GM23248 (cell line): ENCODE measurements at regions not wholly inside any gene's neighbourhood (a gene's known extent, or its start where the extent isn't known, plus 50 kb on each side); places are given as distances from the start of the nearest gene placed in this dataset.

Source experiments
- DNase-seq: peaks from one replicate; pipeline ENCODE4 v3.0.0-alpha.2; 2015
- H2AFZ ChIP-seq: fragments of 200-600 bp; sonication (generic); 2 replicates; pipeline ENCODE4 v1.6.1; 2016; ENCODE audit warnings: antibody characterized with exemption
- H3F3A ChIP-seq: fragments of 200-600 bp; sonication (generic); 2 replicates; pipeline ENCODE4 v1.6.1; 2016; ENCODE audit warnings: mild to moderate bottlenecking, antibody characterized with exemption, mixed run types; ENCODE audit not compliant: insufficient read depth
- H3K27ac ChIP-seq: fragments of 200-600 bp; sonication (generic); 2 replicates; pipeline ENCODE4 v1.5.1; 2016; ENCODE audit warnings: mild to moderate bottlenecking
- H3K27me3 ChIP-seq: fragments of 200-600 bp; sonication (generic); replicated peaks from 2 replicates; pipeline ENCODE4 v1.6.1; 2016; ENCODE audit warnings: mild to moderate bottlenecking; ENCODE audit not compliant: insufficient read depth
- H3K36me3 ChIP-seq: fragments of 200-600 bp; sonication (generic); 2 replicates; pipeline ENCODE4 v1.6.1; 2016; ENCODE audit warnings: low read depth, mild to moderate bottlenecking
- H3K4me1 ChIP-seq: fragments of 200-600 bp; sonication (generic); 2 replicates; pipeline ENCODE4 v1.6.1; 2016; ENCODE audit warnings: mild to moderate bottlenecking; ENCODE audit not compliant: insufficient read depth
- H3K4me2 ChIP-seq: fragments of 200-600 bp; sonication (generic); one replicate; pipeline ENCODE4 v1.6.1; 2016; ENCODE audit warnings: mild to moderate bottlenecking; ENCODE audit not compliant: unreplicated experiment
- H3K4me3 ChIP-seq: fragments of 200-600 bp; sonication (generic); 2 replicates; pipeline ENCODE4 v1.5.1; 2016; ENCODE audit warnings: mild to moderate bottlenecking
- H3K79me2 ChIP-seq: fragments of 200-600 bp; sonication (generic); 2 replicates; pipeline ENCODE4 v1.6.1; 2016; ENCODE audit warnings: mild to moderate bottlenecking; ENCODE audit not compliant: insufficient read depth
- H3K9ac ChIP-seq: fragments of 200-600 bp; sonication (generic); 2 replicates; pipeline ENCODE4 v1.6.1; 2016; ENCODE audit warnings: mild to moderate bottlenecking
- H3K9me2 ChIP-seq: fragments of 200-600 bp; sonication (generic); 2 replicates; pipeline ENCODE4 v1.6.1; 2016; ENCODE audit warnings: mixed run types, mild to moderate bottlenecking, moderate library complexity; ENCODE audit not compliant: insufficient read depth
- H3K9me3 ChIP-seq: fragments of 200-600 bp; sonication (generic); one replicate; pipeline ENCODE4 v1.6.1; 2017; ENCODE audit warnings: low read depth
- H4K20me1 ChIP-seq: fragments of 200-600 bp; sonication (generic); 2 replicates; pipeline ENCODE4 v1.6.0; 2016; ENCODE audit not compliant: insufficient read depth
- EZH2 ChIP-seq: fragments of 200-600 bp; sonication (generic); IDR thresholded peaks from 2 replicates; pipeline ENCODE4 v1.6.1; 2018; ENCODE audit warnings: antibody characterized with exemption, mild to moderate bottlenecking; ENCODE audit not compliant: insufficient read depth, poor library complexity, severe bottlenecking
- EZH2phosphoT487 ChIP-seq: fragments of 200-600 bp; sonication (generic); IDR thresholded peaks from 2 replicates; pipeline ENCODE4 v1.6.1; 2018; ENCODE audit warnings: antibody characterized with exemption, moderate library complexity, mild to moderate bottlenecking, low read depth; ENCODE audit not compliant: insufficient read depth
- WGBS, 2 experiments: methylation state at CpG; one replicate each; pipeline ENCODE4 v1.1.6; 2015 to 2017; ENCODE audit warnings: low lambda C conversion rate in 2 of 2, low coverage in 1 of 2; ENCODE audit errors: missing lambda C conversion rate in 2 of 2; 5-methylcytosine and 5-hydroxymethylcytosine counted together
- in situ Hi-C: fragments of 300-500 bp; cut with MboI; formaldehyde crosslinking; loops from 2 replicates; pipeline ENCODE4 v1.15.0; 2020

DNA sequence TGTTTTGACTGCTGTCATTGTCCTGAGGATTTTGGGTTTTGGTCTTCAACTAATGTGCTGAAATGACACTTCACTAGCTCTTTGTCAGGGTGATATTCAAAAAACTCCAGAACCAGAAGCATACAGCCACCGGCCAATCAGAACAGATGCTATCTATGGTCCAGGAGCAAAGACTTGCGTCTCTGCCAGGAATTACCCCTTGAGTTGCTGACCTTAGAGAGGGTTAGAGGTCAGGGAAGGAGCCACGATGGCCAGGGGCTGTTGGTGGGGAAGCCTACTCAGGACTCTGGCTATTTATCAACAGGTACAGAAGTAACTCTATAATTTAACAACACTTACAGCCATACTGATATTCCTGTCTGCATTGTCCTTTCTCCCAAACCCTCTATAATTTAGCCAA lies 356.8 kb downstream of the EFNA5 start:
- H3K9me2 ChIP-seq = no peaks in the 10 kb centered on the region
- no peak overlapping the region for H3K4me3 ChIP-seq
- no peak overlapping the region for H3K4me2 ChIP-seq
- no peaks in the 10 kb centered on the region for H3K9me3 ChIP-seq
- DNase-seq = no peak
- H3K9ac ChIP-seq = no peak overlapping the region
- H2AFZ ChIP-seq = no peak overlapping the region
- 46 to 56% methylated on average over 3 of the region's 3 CpGs for WGBS, 2 experiments
- TF ChIP-seq EZH2phosphoT487 = no peak
- no peak for TF ChIP-seq EZH2
- no peaks in the 10 kb centered on the region for H3K4me1 ChIP-seq
- H3F3A ChIP-seq = no peaks in the 10 kb centered on the region
- in situ Hi-C loops = no loop called here
- H3K36me3 ChIP-seq = no peaks in the 10 kb centered on the region
- no peaks in the 10 kb centered on the region for H3K79me2 ChIP-seq
- H3K27me3 ChIP-seq = no peaks in the 10 kb centered on the region
- H4K20me1 ChIP-seq = no peaks in the 10 kb centered on the region
- no peak overlapping the region for H3K27ac ChIP-seq

- no peaks in the 10 kb centered on the region for H3K9me2 ChIP-seq
- no peaks in the 10 kb centered on the region for H3K36me3 ChIP-seq
- H3K27ac ChIP-seq = no peak overlapping the region
- H3F3A ChIP-seq = no peaks in the 10 kb centered on the region
- in situ Hi-C loops = no loop called here
- H3K4me3 ChIP-seq = no peak overlapping the region
- H3K79me2 ChIP-seq = no peaks in the 10 kb centered on the region
- WGBS, 2 experiments = 70 to 73% methylated on average over 3 of the region's 3 CpGs
- TF ChIP-seq EZH2 (no peak), EZH2phosphoT487 (no peak)
- DNase-seq = no peak
- no peaks in the 10 kb centered on the region for H3K9me3 ChIP-seq
- no peak overlapping the region for H3K9ac ChIP-seq
- 0 out of 2 replicates have a peak, but pooled peaks cover 3% of the 10 kb centered on the region for H3K27me3 ChIP-seq
- no peaks in the 10 kb centered on the region for H4K20me1 ChIP-seq
- no peak overlapping the region for H3K4me2 ChIP-seq
- H3K4me1 ChIP-seq = no peaks in the 10 kb centered on the region
- H2AFZ ChIP-seq = no peak overlapping the region
Observed at GRCh38 chr5:107313098-107313497, 357.6 kb downstream of the EFNA5 start.

- no peak for DNase-seq
- TF ChIP-seq EZH2 (no peak), EZH2phosphoT487 (no peak)
- in situ Hi-C loops = no loop called here
- H3K36me3 ChIP-seq = no peaks in the 10 kb centered on the region
- H4K20me1 ChIP-seq = no peaks in the 10 kb centered on the region
- H3K9me3 ChIP-seq = no peaks in the 10 kb centered on the region
- no peaks in the 10 kb centered on the region for H3K9me2 ChIP-seq
- no peak overlapping the region for H3K4me2 ChIP-seq
- H3K9ac ChIP-seq = no peak overlapping the region
- no peak overlapping the region for H2AFZ ChIP-seq
- WGBS, 2 experiments = 42% methylated on average over 1 of the region's 1 CpG
- H3K4me3 ChIP-seq = no peak overlapping the region
- 0 out of 2 replicates have a peak, but pooled peaks cover 3% of the 10 kb centered on the region for H3K27me3 ChIP-seq
- H3K27ac ChIP-seq = no peak overlapping the region
- H3K79me2 ChIP-seq = no peaks in the 10 kb centered on the region
- H3K4me1 ChIP-seq = no peaks in the 10 kb centered on the region
- no peaks in the 10 kb centered on the region for H3F3A ChIP-seq
Observed at GRCh38 chr5:107310181-107310580, 360.6 kb downstream of the EFNA5 start.

GRCh38 chr5:107306594-107306993 lies 364.1 kb downstream of the EFNA5 start:
- WGBS, 2 experiments = 27% methylated on average over 3 of the region's 3 CpGs

DNA sequence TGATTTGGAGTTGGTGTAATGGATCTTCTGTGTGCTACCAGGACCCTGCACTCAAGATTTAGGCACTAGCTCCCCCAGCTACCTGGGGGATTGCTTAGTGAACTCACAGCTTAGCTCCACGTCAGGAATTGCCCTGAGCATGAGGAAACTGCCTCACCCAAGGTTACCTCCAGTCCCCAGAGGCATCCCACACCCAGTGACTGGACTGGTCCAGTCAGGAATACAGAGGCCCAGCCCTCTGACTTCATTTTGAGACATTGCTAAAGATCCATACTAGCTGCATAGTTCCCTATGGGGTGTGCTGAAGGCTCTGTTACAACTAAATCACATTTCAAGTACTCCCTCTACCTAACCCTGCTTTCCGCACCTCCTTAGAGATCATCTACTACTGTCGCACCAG lies 364.7 kb downstream of the EFNA5 start:
- no peaks in the 10 kb centered on the region for H4K20me1 ChIP-seq
- DNase-seq = no peak
- H3K9me2 ChIP-seq = no peaks in the 10 kb centered on the region
- H3K36me3 ChIP-seq = no peaks in the 10 kb centered on the region
- no peak overlapping the region for H2AFZ ChIP-seq
- H3K4me1 ChIP-seq = no peaks in the 10 kb centered on the region
- H3F3A ChIP-seq = no peaks in the 10 kb centered on the region
- H3K27ac ChIP-seq = no peak overlapping the region
- in situ Hi-C loops = no loop called here
- TF ChIP-seq EZH2phosphoT487 = no peak
- no peak for TF ChIP-seq EZH2
- no peaks in the 10 kb centered on the region for H3K9me3 ChIP-seq
- 57 to 64% methylated on average over 3 of the region's 3 CpGs for WGBS, 2 experiments
- H3K27me3 ChIP-seq = 0 out of 2 replicates have a peak, but pooled peaks cover 3% of the 10 kb centered on the region
- no peak overlapping the region for H3K4me2 ChIP-seq
- no peak overlapping the region for H3K4me3 ChIP-seq
- no peaks in the 10 kb centered on the region for H3K79me2 ChIP-seq
- no peak overlapping the region for H3K9ac ChIP-seq

More at GRCh38 chr5:107306594-107306993, 364.1 kb downstream of the EFNA5 start:
- Histone ChIP-seq H3K9me3 (no peaks in the 10 kb centered on the region), H3K4me2 (no peak overlapping the region), H3K27me3 (0 out of 2 replicates have a peak, but pooled peaks cover 3% of the 10 kb centered on the region), H3K9ac (no peak overlapping the region), H4K20me1 (no peaks in the 10 kb centered on the region), H2AFZ (no peak overlapping the region), H3K27ac (no peak overlapping the region), H3K36me3 (no peaks in the 10 kb centered on the region), H3K4me1 (no peaks in the 10 kb centered on the region), H3F3A (no peaks in the 10 kb centered on the region), H3K79me2 (no peaks in the 10 kb centered on the region), H3K4me3 (no peak overlapping the region), H3K9me2 (no peaks in the 10 kb centered on the region)
- in situ Hi-C loops = no loop called here
- TF ChIP-seq EZH2phosphoT487 (no peak), EZH2 (no peak)
- peak; percentile 2 for DNase-seq
